Epithelial cell of prostate (primary cell): ENCODE measurements at regions not wholly inside any gene's neighbourhood (a gene's known extent, or its start where the extent isn't known, plus 50 kb on each side); places are given as distances from the start of the nearest gene placed in this dataset.
"Not testable (repeated sequence)": the region's sequence is repeated elsewhere in the genome, so short reads cannot be mapped to it uniquely, and the experiment has no call there.

ENCODE experiments used
- DNase-seq: peaks from one replicate; pipeline ENCODE4 v3.0.0-alpha.2; 2011; ENCODE audit warnings: low read depth, low spot score
- H3K27ac ChIP-seq: fragments of 450-650 bp; 2 replicates; pipeline ENCODE4 v1.5.1; 2017; ENCODE audit warnings: mild to moderate bottlenecking

- H3K27ac ChIP-seq = no peak overlapping the region
- DNase-seq = no peak
These were observed 78.1 kb upstream of the ZFHX3 start for GRCh38 chr16:73125850-73126524.

- no peak for DNase-seq
- H3K27ac ChIP-seq = no peak overlapping the region
These were observed 76.9 kb upstream of the ZFHX3 start for GRCh38 chr16:73124665-73125375.

- no peak overlapping the region for H3K27ac ChIP-seq
- DNase-seq = no peak
These were observed 76.2 kb upstream of the ZFHX3 start for GRCh38 chr16:73124097-73124652.

GRCh38 chr16:73122604-73123391 is 74.9 kb upstream of the ZFHX3 start:
- H3K27ac ChIP-seq = no peak overlapping the region
- DNase-seq = no peak

- H3K27ac ChIP-seq = no peak overlapping the region
- no peak for DNase-seq
These were observed 68.6 kb upstream of the ZFHX3 start for GRCh38 chr16:73116576-73116975.

- DNase-seq = peak; percentile 48
- peak overlapping the region; percentile 26 for H3K27ac ChIP-seq
These were observed 65.4 kb upstream of the ZFHX3 start for GRCh38 chr16:73113336-73113735.

- H3K27ac ChIP-seq = no peak overlapping the region
- no peak for DNase-seq
These were observed 60.5 kb upstream of the ZFHX3 start for GRCh38 chr16:73108195-73108963.

GRCh38 chr16:73107371-73107770 is 59.4 kb upstream of the ZFHX3 start:
- no peak overlapping the region for H3K27ac ChIP-seq
- DNase-seq = no peak

GRCh38 chr16:73106329-73107034 is 58.6 kb upstream of the ZFHX3 start:
- H3K27ac ChIP-seq = no peak overlapping the region
- DNase-seq = no peak

GRCh38 chr16:73101568-73101967 is 53.6 kb upstream of the ZFHX3 start:
- DNase-seq = no peak
- H3K27ac ChIP-seq = no peak overlapping the region

GRCh38 chr16:73099601-73100000 is 51.7 kb upstream of the ZFHX3 start:
- not testable (repeated sequence) for H3K27ac ChIP-seq, DNase-seq
